ENCODE measurements at regions not wholly inside any gene's neighbourhood (a gene's known extent, or its start where the extent isn't known, plus 50 kb on each side); places are given as distances from the start of the nearest gene placed in this dataset.

GRCh38 chr1:59128784-59129227 lies 168.1 kb upstream of the FGGY start:
- no peak for TF ChIP-seq EZH2 (IDR thresholded peaks at IDR 0.05; ENCODE audit: borderline replicate concordance)
- TF ChIP-seq CTCF (IDR thresholded peaks at IDR 0.05; ENCODE audit: poor library complexity), result no peak
- no peak for TF ChIP-seq EZH2phosphoT487 (IDR thresholded peaks at IDR 0.05; ENCODE audit: low read depth, severe bottlenecking, unreplicated experiment)

All from hepatocyte (in vitro differentiated cells).